ENCODE measurements at regions not wholly inside any gene's neighbourhood (a gene's known extent, or its start where the extent isn't known, plus 50 kb on each side); places are given as distances from the start of the nearest gene placed in this dataset.
"Not testable (repeated sequence)": the region's sequence is repeated elsewhere in the genome, so short reads cannot be mapped to it uniquely, and the experiment has no call there.

- H3K27me3 ChIP-seq (ENCODE audit: control insufficient read depth in 2 of 2, insufficient read depth in 2 of 2, low read length in 2 of 2); H3K4me1 ChIP-seq (ENCODE audit: control insufficient read depth, extremely low read depth, insufficient read depth, low read length); FAIRE-seq; H3K9me3 ChIP-seq (replicated peaks; ENCODE audit: control insufficient read depth, insufficient read depth, low read length); H4K20me1 ChIP-seq (replicated peaks; ENCODE audit: control insufficient read depth, extremely low read depth, insufficient read depth, low read length); BruUV-seq (replicated peaks); H3K9me1 ChIP-seq (replicated peaks; ENCODE audit: control insufficient read depth, extremely low read depth, insufficient read depth, low read length); H3K4me2 ChIP-seq (ENCODE audit: insufficient read depth, low read length); CTCF ChIA-PET; H3K9ac ChIP-seq (replicated peaks; ENCODE audit: extremely low read depth, insufficient read depth, low read length); H2AFZ ChIP-seq (ENCODE audit: low read depth, low read length); H3K27ac ChIP-seq (ENCODE audit: insufficient read depth, low read depth, low read length); intact Hi-C loops (cut with micrococcal nuclease); dilution Hi-C loops (cut with MboI; ENCODE audit: extremely low pct_ligation_motif_present, low sequenced_read_pairs); H3K4me3 ChIP-seq (replicated peaks in 1 of 3; ENCODE audit: insufficient read depth in 1 of 3, low read depth in 1 of 3, low read length in 3 of 3); DNase-seq (ENCODE audit: low read depth, low spot score); POLR2A ChIA-PET; H3K36me3 ChIP-seq (ENCODE audit: control insufficient read depth in 2 of 2, extremely low read depth in 1 of 2, insufficient read depth in 2 of 2, low read length in 2 of 2); H3K79me2 ChIP-seq (ENCODE audit: control insufficient read depth, insufficient read depth, low read length): not testable (repeated sequence)
Measured at GRCh38 chr1:228611707-228612106, 123.6 kb upstream of the RHOU start.

- H3K9me1 ChIP-seq (replicated peaks; ENCODE audit: control insufficient read depth, extremely low read depth, insufficient read depth, low read length); H3K79me2 ChIP-seq (ENCODE audit: control insufficient read depth, insufficient read depth, low read length); H3K4me1 ChIP-seq (ENCODE audit: control insufficient read depth, extremely low read depth, insufficient read depth, low read length); H3K4me3 ChIP-seq (replicated peaks in 1 of 3; ENCODE audit: insufficient read depth in 1 of 3, low read depth in 1 of 3, low read length in 3 of 3); FAIRE-seq; H4K20me1 ChIP-seq (replicated peaks; ENCODE audit: control insufficient read depth, extremely low read depth, insufficient read depth, low read length); intact Hi-C loops (cut with micrococcal nuclease); DNase-seq (ENCODE audit: low read depth, low spot score); H3K27me3 ChIP-seq (ENCODE audit: control insufficient read depth in 2 of 2, insufficient read depth in 2 of 2, low read length in 2 of 2); POLR2A ChIA-PET; H3K36me3 ChIP-seq (ENCODE audit: control insufficient read depth in 2 of 2, extremely low read depth in 1 of 2, insufficient read depth in 2 of 2, low read length in 2 of 2); H3K27ac ChIP-seq (ENCODE audit: insufficient read depth, low read depth, low read length); H3K9ac ChIP-seq (replicated peaks; ENCODE audit: extremely low read depth, insufficient read depth, low read length); BruUV-seq (replicated peaks); H2AFZ ChIP-seq (ENCODE audit: low read depth, low read length); H3K9me3 ChIP-seq (replicated peaks; ENCODE audit: control insufficient read depth, insufficient read depth, low read length); dilution Hi-C loops (cut with MboI; ENCODE audit: extremely low pct_ligation_motif_present, low sequenced_read_pairs); H3K4me2 ChIP-seq (ENCODE audit: insufficient read depth, low read length); CTCF ChIA-PET: not testable (repeated sequence)
Measured at GRCh38 chr1:228622002-228622716, 113.1 kb upstream of the RHOU start.

GRCh38 chr1:228626481-228626880 lies 108.8 kb upstream of the RHOU start:
- DNase-seq (ENCODE audit: low read depth, low spot score); H3K9me3 ChIP-seq (replicated peaks; ENCODE audit: control insufficient read depth, insufficient read depth, low read length); H2AFZ ChIP-seq (ENCODE audit: low read depth, low read length); H3K27ac ChIP-seq (ENCODE audit: insufficient read depth, low read depth, low read length); dilution Hi-C loops (cut with MboI; ENCODE audit: extremely low pct_ligation_motif_present, low sequenced_read_pairs); H4K20me1 ChIP-seq (replicated peaks; ENCODE audit: control insufficient read depth, extremely low read depth, insufficient read depth, low read length); H3K9me1 ChIP-seq (replicated peaks; ENCODE audit: control insufficient read depth, extremely low read depth, insufficient read depth, low read length); H3K27me3 ChIP-seq (ENCODE audit: control insufficient read depth in 2 of 2, insufficient read depth in 2 of 2, low read length in 2 of 2); intact Hi-C loops (cut with micrococcal nuclease); H3K4me2 ChIP-seq (ENCODE audit: insufficient read depth, low read length); H3K36me3 ChIP-seq (ENCODE audit: control insufficient read depth in 2 of 2, extremely low read depth in 1 of 2, insufficient read depth in 2 of 2, low read length in 2 of 2); BruUV-seq (replicated peaks); POLR2A ChIA-PET; H3K4me1 ChIP-seq (ENCODE audit: control insufficient read depth, extremely low read depth, insufficient read depth, low read length); FAIRE-seq; H3K9ac ChIP-seq (replicated peaks; ENCODE audit: extremely low read depth, insufficient read depth, low read length); H3K79me2 ChIP-seq (ENCODE audit: control insufficient read depth, insufficient read depth, low read length); CTCF ChIA-PET; H3K4me3 ChIP-seq (replicated peaks in 1 of 3; ENCODE audit: insufficient read depth in 1 of 3, low read depth in 1 of 3, low read length in 3 of 3): not testable (repeated sequence)

GRCh38 chr1:228632858-228633257 lies 102.4 kb upstream of the RHOU start:
- H4K20me1 ChIP-seq (replicated peaks; ENCODE audit: control insufficient read depth, extremely low read depth, insufficient read depth, low read length); CTCF ChIA-PET; H3K27me3 ChIP-seq (ENCODE audit: control insufficient read depth in 2 of 2, insufficient read depth in 2 of 2, low read length in 2 of 2); H3K9me1 ChIP-seq (replicated peaks; ENCODE audit: control insufficient read depth, extremely low read depth, insufficient read depth, low read length); DNase-seq (ENCODE audit: low read depth, low spot score); BruUV-seq (replicated peaks); intact Hi-C loops (cut with micrococcal nuclease); H3K27ac ChIP-seq (ENCODE audit: insufficient read depth, low read depth, low read length); H3K4me2 ChIP-seq (ENCODE audit: insufficient read depth, low read length); dilution Hi-C loops (cut with MboI; ENCODE audit: extremely low pct_ligation_motif_present, low sequenced_read_pairs); H3K9me3 ChIP-seq (replicated peaks; ENCODE audit: control insufficient read depth, insufficient read depth, low read length); H3K79me2 ChIP-seq (ENCODE audit: control insufficient read depth, insufficient read depth, low read length); H2AFZ ChIP-seq (ENCODE audit: low read depth, low read length); H3K9ac ChIP-seq (replicated peaks; ENCODE audit: extremely low read depth, insufficient read depth, low read length); H3K4me1 ChIP-seq (ENCODE audit: control insufficient read depth, extremely low read depth, insufficient read depth, low read length); H3K36me3 ChIP-seq (ENCODE audit: control insufficient read depth in 2 of 2, extremely low read depth in 1 of 2, insufficient read depth in 2 of 2, low read length in 2 of 2); FAIRE-seq; POLR2A ChIA-PET: not testable (repeated sequence)
- H3K4me3 ChIP-seq (replicated peaks in 1 of 3; ENCODE audit: insufficient read depth in 1 of 3, low read depth in 1 of 3, low read length in 3 of 3) = peak overlapping the region in 1 of 3 experiments; percentile 16
